Fibroblast of mammary gland (primary cell): ENCODE measurements at regions not wholly inside any gene's neighbourhood (a gene's known extent, or its start where the extent isn't known, plus 50 kb on each side); places are given as distances from the start of the nearest gene placed in this dataset.
"Not testable (repeated sequence)": the region's sequence is repeated elsewhere in the genome, so short reads cannot be mapped to it uniquely, and the experiment has no call there.

Experiments
- DNase-seq: peaks from one replicate; pipeline ENCODE4 v3.0.0-alpha.2; 2010; ENCODE audit warnings: low read depth
- H3K4me3 ChIP-seq: 2 replicates; pipeline ENCODE4 v1.5.1; 2011; ENCODE audit warnings: low read depth, mild to moderate bottlenecking, low read length, moderate library complexity; ENCODE audit not compliant: control insufficient read depth
- CTCF ChIP-seq: conservative IDR thresholded peaks from 2 replicates; pipeline ENCODE4 v1.5.1; 2011; ENCODE audit warnings: low read depth, low read length, inconsistent platforms; ENCODE audit not compliant: control insufficient read depth, insufficient read depth

- H3K4me3 ChIP-seq: no peak overlapping the region
- no peak for DNase-seq
- no peak for TF ChIP-seq CTCF
Observed at GRCh38 chr2:131584380-131584779, 56.7 kb downstream of the CCDC74A start.

GRCh38 chr2:131584940-131585339 is 57.3 kb downstream of the CCDC74A start:
- no peak for TF ChIP-seq CTCF
- no peak overlapping the region for H3K4me3 ChIP-seq
- no peak for DNase-seq

- TF ChIP-seq CTCF: no peak
- no peak for DNase-seq
- H3K4me3 ChIP-seq: no peak overlapping the region
Observed at GRCh38 chr2:131588152-131588873, 60.6 kb downstream of the CCDC74A start.

- not testable (repeated sequence) for DNase-seq, H3K4me3 ChIP-seq
Observed at GRCh38 chr2:131589126-131589525, 61.4 kb downstream of the CCDC74A start.

GRCh38 chr2:131590366-131590765 is 62.7 kb downstream of the CCDC74A start:
- no peak for DNase-seq
- TF ChIP-seq CTCF: no peak

GRCh38 chr2:131590896-131591295 is 63.2 kb downstream of the CCDC74A start:
- no peak overlapping the region for H3K4me3 ChIP-seq
- no peak for TF ChIP-seq CTCF
- DNase-seq: no peak

More at GRCh38 chr2:131590366-131590765, 62.7 kb downstream of the CCDC74A start:
- H3K4me3 ChIP-seq: no peak overlapping the region

GRCh38 chr2:131596561-131596960 is 68.9 kb downstream of the CCDC74A start:
- H3K4me3 ChIP-seq, DNase-seq: not testable (repeated sequence)

GRCh38 chr2:131602444-131602843 is 74.8 kb downstream of the CCDC74A start:
- not testable (repeated sequence) for H3K4me3 ChIP-seq, DNase-seq

GRCh38 chr2:131604652-131605051 is 77.0 kb downstream of the CCDC74A start:
- not testable (repeated sequence) for DNase-seq, H3K4me3 ChIP-seq

- DNase-seq, H3K4me3 ChIP-seq: not testable (repeated sequence)
Observed at GRCh38 chr2:131606366-131606765, 78.7 kb downstream of the CCDC74A start.

GRCh38 chr2:131607056-131607455 is 79.4 kb downstream of the CCDC74A start:
- not testable (repeated sequence) for H3K4me3 ChIP-seq, DNase-seq

- not testable (repeated sequence) for DNase-seq, H3K4me3 ChIP-seq
Observed at GRCh38 chr2:131614539-131614938, 86.9 kb downstream of the CCDC74A start.

GRCh38 chr2:131618320-131618719 is 90.6 kb downstream of the CCDC74A start:
- not testable (repeated sequence) for DNase-seq, H3K4me3 ChIP-seq
